ENCODE measurements at regions not wholly inside any gene's neighbourhood (a gene's known extent, or its start where the extent isn't known, plus 50 kb on each side); places are given as distances from the start of the nearest gene placed in this dataset.
A peak's percentile ranks its signal among the peaks of the same experiment; 100 is the strongest.
"Not testable (repeated sequence)": the region's sequence is repeated elsewhere in the genome, so short reads cannot be mapped to it uniquely, and the experiment has no call there.

GRCh38 chr2:133624551-133624950, 56.3 kb upstream of the NCKAP5 start:
- no peak for TF ChIP-seq JUND (IDR thresholded peaks at IDR 0.05; ENCODE audit: low read depth)
- in situ Hi-C loops (cut with HindIII; ENCODE audit: low pct_unique_long_range_greater_than_20kb, low sequenced_read_pairs): no loop called here
- no peak for DNase-seq (ENCODE audit: low read depth in 1 of 2, low spot score in 1 of 2)

GRCh38 chr2:133627741-133628140, 59.5 kb upstream of the NCKAP5 start:
- in situ Hi-C loops (cut with HindIII; ENCODE audit: low pct_unique_long_range_greater_than_20kb, low sequenced_read_pairs): no loop called here
- DNase-seq (ENCODE audit: low read depth in 1 of 2, low spot score in 1 of 2): no peak
- no peak for TF ChIP-seq JUND (IDR thresholded peaks at IDR 0.05; ENCODE audit: low read depth)

GRCh38 chr2:133633309-133633708, 65.0 kb upstream of the NCKAP5 start:
- no peak for TF ChIP-seq JUND (IDR thresholded peaks at IDR 0.05; ENCODE audit: low read depth)

GRCh38 chr2:133633881-133634409, 65.7 kb upstream of the NCKAP5 start:
- in situ Hi-C loops (cut with HindIII; ENCODE audit: low pct_unique_long_range_greater_than_20kb, low sequenced_read_pairs): no loop called here
- TF ChIP-seq JUND (IDR thresholded peaks at IDR 0.05; ENCODE audit: low read depth): no peak
- no peak for DNase-seq (ENCODE audit: low read depth in 1 of 2, low spot score in 1 of 2)

More at GRCh38 chr2:133633309-133633708, 65.0 kb upstream of the NCKAP5 start:
- no peak for DNase-seq (ENCODE audit: low read depth in 1 of 2, low spot score in 1 of 2)
- in situ Hi-C loops (cut with HindIII; ENCODE audit: low pct_unique_long_range_greater_than_20kb, low sequenced_read_pairs): no loop called here

GRCh38 chr2:133635131-133635530, 66.9 kb upstream of the NCKAP5 start:
- DNase-seq (ENCODE audit: low read depth in 1 of 2, low spot score in 1 of 2): no peak
- in situ Hi-C loops (cut with HindIII; ENCODE audit: low pct_unique_long_range_greater_than_20kb, low sequenced_read_pairs): no loop called here
- no peak for TF ChIP-seq JUND (IDR thresholded peaks at IDR 0.05; ENCODE audit: low read depth)

- TF ChIP-seq JUND (IDR thresholded peaks at IDR 0.05; ENCODE audit: low read depth): no peak
- no peak for DNase-seq (ENCODE audit: low read depth in 1 of 2, low spot score in 1 of 2)
- in situ Hi-C loops (cut with HindIII; ENCODE audit: low pct_unique_long_range_greater_than_20kb, low sequenced_read_pairs): no loop called here
Measured at GRCh38 chr2:133636287-133636686, 68.0 kb upstream of the NCKAP5 start.

GRCh38 chr2:133640103-133640502, 71.8 kb upstream of the NCKAP5 start:
- in situ Hi-C loops (cut with HindIII; ENCODE audit: low pct_unique_long_range_greater_than_20kb, low sequenced_read_pairs): no loop called here
- DNase-seq (ENCODE audit: low read depth in 1 of 2, low spot score in 1 of 2): no peak
- TF ChIP-seq JUND (IDR thresholded peaks at IDR 0.05; ENCODE audit: low read depth): no peak

GRCh38 chr2:133641497-133641896, 73.2 kb upstream of the NCKAP5 start:
- in situ Hi-C loops (cut with HindIII; ENCODE audit: low pct_unique_long_range_greater_than_20kb, low sequenced_read_pairs): no loop called here
- DNase-seq (ENCODE audit: low read depth in 1 of 2, low spot score in 1 of 2): peak; percentile 29 to 96
- TF ChIP-seq JUND (IDR thresholded peaks at IDR 0.05; ENCODE audit: low read depth): no peak

- TF ChIP-seq JUND (IDR thresholded peaks at IDR 0.05; ENCODE audit: low read depth): no peak
- no peak for DNase-seq (ENCODE audit: low read depth in 1 of 2, low spot score in 1 of 2)
- in situ Hi-C loops (cut with HindIII; ENCODE audit: low pct_unique_long_range_greater_than_20kb, low sequenced_read_pairs): no loop called here
Measured at GRCh38 chr2:133641942-133642725, 73.9 kb upstream of the NCKAP5 start.

GRCh38 chr2:133642791-133643191, 74.5 kb upstream of the NCKAP5 start:
- no peak for DNase-seq (ENCODE audit: low read depth in 1 of 2, low spot score in 1 of 2)
- in situ Hi-C loops (cut with HindIII; ENCODE audit: low pct_unique_long_range_greater_than_20kb, low sequenced_read_pairs): no loop called here
- no peak for TF ChIP-seq JUND (IDR thresholded peaks at IDR 0.05; ENCODE audit: low read depth)

GRCh38 chr2:133643863-133644262, 75.6 kb upstream of the NCKAP5 start:
- no peak for DNase-seq (ENCODE audit: low read depth in 1 of 2, low spot score in 1 of 2)
- in situ Hi-C loops (cut with HindIII; ENCODE audit: low pct_unique_long_range_greater_than_20kb, low sequenced_read_pairs): no loop called here
- no peak for TF ChIP-seq JUND (IDR thresholded peaks at IDR 0.05; ENCODE audit: low read depth)

GRCh38 chr2:133644846-133645245, 76.6 kb upstream of the NCKAP5 start:
- no peak for TF ChIP-seq JUND (IDR thresholded peaks at IDR 0.05; ENCODE audit: low read depth)
- in situ Hi-C loops (cut with HindIII; ENCODE audit: low pct_unique_long_range_greater_than_20kb, low sequenced_read_pairs): no loop called here
- DNase-seq (ENCODE audit: low read depth in 1 of 2, low spot score in 1 of 2): no peak

- in situ Hi-C loops (cut with HindIII; ENCODE audit: low pct_unique_long_range_greater_than_20kb, low sequenced_read_pairs); DNase-seq (ENCODE audit: low read depth in 1 of 2, low spot score in 1 of 2): not testable (repeated sequence)
Measured at GRCh38 chr2:133647386-133647785, 79.1 kb upstream of the NCKAP5 start.

- no peak for TF ChIP-seq JUND (IDR thresholded peaks at IDR 0.05; ENCODE audit: low read depth)
- in situ Hi-C loops (cut with HindIII; ENCODE audit: low pct_unique_long_range_greater_than_20kb, low sequenced_read_pairs): no loop called here
- DNase-seq (ENCODE audit: low read depth in 1 of 2, low spot score in 1 of 2): no peak
Measured at GRCh38 chr2:133651861-133652260, 83.6 kb upstream of the NCKAP5 start.

All from T47D (cell line).